MM.1S (cell line): ENCODE measurements at regions not wholly inside any gene's neighbourhood (a gene's known extent, or its start where the extent isn't known, plus 50 kb on each side); places are given as distances from the start of the nearest gene placed in this dataset.

Experiments
- DNase-seq: peaks from one replicate; pipeline ENCODE4 v3.0.0-alpha.2; 2015
- H2AFZ ChIP-seq: fragments of 300-600 bp; sonication (generic); 2 replicates; pipeline ENCODE4 v1.6.0; 2016; ENCODE audit warnings: antibody characterized with exemption, low read length
- H3F3A ChIP-seq: fragments of 300-600 bp; sonication (generic); 2 replicates; pipeline ENCODE4 v1.6.1; 2016; ENCODE audit warnings: mild to moderate bottlenecking, antibody characterized with exemption, low read length, moderate library complexity, mixed read lengths; ENCODE audit not compliant: insufficient read depth
- H3K27ac ChIP-seq: fragments of 300-600 bp; sonication (generic); 2 replicates; pipeline ENCODE4 v1.5.1; 2016; ENCODE audit warnings: mild to moderate bottlenecking, low read length
- H3K27me3 ChIP-seq: fragments of 300-600 bp; sonication (generic); replicated peaks from 2 replicates; pipeline ENCODE4 v1.6.0; 2016; ENCODE audit warnings: low read length; ENCODE audit not compliant: insufficient read depth
- H3K36me3 ChIP-seq: fragments of 300-600 bp; sonication (generic); replicated peaks from 2 replicates; pipeline ENCODE4 v1.6.1; 2016; ENCODE audit warnings: mild to moderate bottlenecking, low read length, mixed read lengths; ENCODE audit not compliant: insufficient read depth
- H3K4me1 ChIP-seq: fragments of 300-600 bp; sonication (generic); 2 replicates; pipeline ENCODE4 v1.6.1; 2016; ENCODE audit warnings: low read length, mixed read lengths
- H3K4me2 ChIP-seq: fragments of 300-600 bp; sonication (generic); 2 replicates; pipeline ENCODE4 v1.6.0; 2016; ENCODE audit warnings: low read depth, low read length
- H3K4me3 ChIP-seq: fragments of 300-600 bp; sonication (generic); 2 replicates; pipeline ENCODE4 v1.5.1; 2016; ENCODE audit warnings: low read length, mixed read lengths
- H3K79me2 ChIP-seq: fragments of 300-600 bp; sonication (generic); 2 replicates; pipeline ENCODE4 v1.6.1; 2016; ENCODE audit warnings: mixed run types, low read length, mixed read lengths
- H3K9ac ChIP-seq: fragments of 300-600 bp; sonication (generic); 2 replicates; pipeline ENCODE4 v1.6.1; 2016; ENCODE audit warnings: low read length, mixed read lengths
- H3K9me2 ChIP-seq: fragments of 300-600 bp; sonication (generic); replicated peaks from 2 replicates; pipeline ENCODE4 v1.6.1; 2016; ENCODE audit warnings: mild to moderate bottlenecking, low read length, mixed read lengths; ENCODE audit not compliant: insufficient read depth
- H3K9me3 ChIP-seq: fragments of 300-600 bp; sonication (generic); replicated peaks from 2 replicates; pipeline ENCODE4 v1.6.1; 2016; ENCODE audit warnings: mild to moderate bottlenecking, low read length, mixed read lengths; ENCODE audit not compliant: insufficient read depth
- H4K20me1 ChIP-seq: fragments of 300-600 bp; sonication (generic); 2 replicates; pipeline ENCODE4 v1.6.1; 2016; ENCODE audit warnings: mild to moderate bottlenecking, low read length, moderate library complexity, mixed read lengths; ENCODE audit not compliant: insufficient read depth
- CTCF ChIP-seq: fragments of 300-600 bp; sonication (generic); IDR thresholded peaks from 2 replicates; pipeline ENCODE4 v1.5.1; 2016; ENCODE audit warnings: antibody characterized with exemption, low read length, mixed read lengths
- EZH2 ChIP-seq: fragments of 300-600 bp; sonication (generic); optimal IDR thresholded peaks from 2 replicates; pipeline ENCODE3; 2017; ENCODE audit warnings: low read depth, mild to moderate bottlenecking, antibody characterized with exemption, low read length, mixed read lengths
- EZH2phosphoT487 ChIP-seq: fragments of 300-600 bp; sonication (generic); IDR thresholded peaks from 2 replicates; pipeline ENCODE4 v1.6.1; 2018; ENCODE audit warnings: antibody characterized with exemption, low read length

DNA sequence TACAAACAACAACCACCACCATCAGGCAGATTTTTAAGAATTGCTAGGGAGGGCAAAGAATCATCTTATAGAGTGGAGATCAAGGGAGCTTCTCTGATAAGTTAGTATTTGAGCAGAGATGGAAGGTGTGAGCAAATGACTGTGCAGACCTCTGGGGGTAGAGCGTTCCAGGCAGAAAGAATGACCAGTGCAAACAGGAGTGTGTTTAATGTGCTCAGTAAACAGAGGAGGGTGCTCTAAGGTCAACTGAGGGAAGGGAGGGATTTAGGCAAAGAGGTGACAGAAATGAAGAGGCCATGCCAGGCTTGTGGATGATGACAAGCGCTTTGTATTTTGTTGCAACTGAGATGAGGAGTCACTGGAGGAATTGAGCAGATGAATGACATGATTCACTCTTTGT, 172.5 kb upstream of the GJB5 start:
- Histone ChIP-seq H4K20me1 (no peaks in the 10 kb centered on the region), H3K9me3 (no peaks in the 10 kb centered on the region), H3K9ac (no peak overlapping the region), H2AFZ (no peak overlapping the region), H3K4me2 (no peak overlapping the region), H3K9me2 (no peaks in the 10 kb centered on the region), H3K27me3 (peaks cover 40% of the 10 kb centered on the region), H3K36me3 (no peaks in the 10 kb centered on the region), H3F3A (no peaks in the 10 kb centered on the region), H3K27ac (no peak overlapping the region), H3K79me2 (no peaks in the 10 kb centered on the region), H3K4me1 (no peaks in the 10 kb centered on the region), H3K4me3 (no peak overlapping the region)
- DNase-seq = no peak
- no peak for TF ChIP-seq EZH2phosphoT487

- Histone ChIP-seq H3K9me2 (no peaks in the 10 kb centered on the region), H3K9ac (no peak overlapping the region), H4K20me1 (no peaks in the 10 kb centered on the region), H3K4me1 (no peaks in the 10 kb centered on the region), H3K36me3 (no peaks in the 10 kb centered on the region), H3K27me3 (peaks cover 34% of the 10 kb centered on the region), H3F3A (no peaks in the 10 kb centered on the region), H3K4me2 (no peak overlapping the region), H3K9me3 (no peaks in the 10 kb centered on the region), H3K27ac (no peak overlapping the region), H2AFZ (no peak overlapping the region), H3K79me2 (no peaks in the 10 kb centered on the region), H3K4me3 (no peak overlapping the region)
- DNase-seq = no peak
- TF ChIP-seq EZH2 (no peak), EZH2phosphoT487 (no peak), CTCF (no peak)
Observed at GRCh38 chr1:34587761-34588160, 167.1 kb upstream of the GJB5 start.

- Histone ChIP-seq H3K9me2 (no peaks in the 10 kb centered on the region), H3F3A (no peaks in the 10 kb centered on the region), H3K4me3 (no peak overlapping the region), H3K4me1 (no peaks in the 10 kb centered on the region), H3K9ac (no peak overlapping the region), H3K79me2 (no peaks in the 10 kb centered on the region), H3K4me2 (no peak overlapping the region), H3K36me3 (no peaks in the 10 kb centered on the region), H3K27me3 (peaks cover 28% of the 10 kb centered on the region), H2AFZ (no peak overlapping the region), H4K20me1 (no peaks in the 10 kb centered on the region), H3K27ac (no peak overlapping the region), H3K9me3 (no peaks in the 10 kb centered on the region)
- TF ChIP-seq EZH2 (no peak), EZH2phosphoT487 (no peak), CTCF (no peak)
- DNase-seq = no peak
Observed at GRCh38 chr1:34590211-34590623, 164.6 kb upstream of the GJB5 start.

DNA sequence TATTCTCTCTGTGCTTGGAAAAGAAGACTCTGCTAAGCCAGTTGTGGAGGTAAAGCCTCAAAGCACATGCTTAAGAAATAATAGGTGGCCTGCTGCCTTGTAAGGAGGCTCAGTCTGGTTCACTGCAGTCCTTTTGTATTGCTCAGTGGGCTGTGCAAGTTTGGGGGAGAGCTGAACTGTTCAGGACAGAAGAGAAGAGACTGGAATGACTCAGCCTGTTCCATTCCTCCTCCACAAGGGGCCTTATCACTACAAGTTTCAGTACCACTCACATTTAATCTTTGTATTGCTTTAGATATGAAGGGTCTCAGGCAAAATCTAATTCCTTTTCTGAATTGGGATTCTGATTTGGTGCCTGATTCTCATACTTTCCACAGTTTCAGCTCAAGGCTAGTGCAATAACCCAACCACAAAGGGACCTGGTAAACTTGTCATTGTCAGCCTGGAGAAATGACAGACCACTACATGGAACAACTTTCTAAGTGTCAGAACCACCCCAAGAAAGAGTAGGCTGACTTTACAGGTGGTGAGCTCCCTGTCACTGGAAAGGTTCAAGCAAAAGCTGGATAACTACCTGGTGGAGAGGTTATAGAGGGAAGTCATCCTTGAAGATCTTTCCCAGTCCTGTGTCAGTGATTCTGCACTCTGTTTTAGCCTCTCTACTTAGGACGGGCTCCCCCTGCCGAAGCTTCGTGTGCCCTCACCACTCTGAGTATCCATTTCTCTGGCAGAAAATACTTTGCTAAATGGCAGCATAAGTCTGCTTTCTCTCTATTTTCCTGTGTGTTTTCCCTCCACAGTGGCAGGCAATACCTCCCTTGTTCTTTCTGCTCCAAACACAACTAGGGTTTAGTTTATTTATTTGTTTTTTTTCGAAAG, 162.9 kb upstream of the GJB5 start:
- Histone ChIP-seq H3K27me3 (peaks cover 31% of the 10 kb centered on the region), H2AFZ (no peak overlapping the region), H3F3A (no peaks in the 10 kb centered on the region), H3K4me3 (no peak overlapping the region), H3K9me3 (no peaks in the 10 kb centered on the region), H3K4me2 (no peak overlapping the region), H3K79me2 (no peaks in the 10 kb centered on the region), H3K4me1 (no peaks in the 10 kb centered on the region), H3K9me2 (no peaks in the 10 kb centered on the region), H3K9ac (no peak overlapping the region), H4K20me1 (no peaks in the 10 kb centered on the region), H3K36me3 (no peaks in the 10 kb centered on the region), H3K27ac (no peak overlapping the region)
- TF ChIP-seq CTCF = 0 out of 2 replicates have a peak, but pooled peaks have one; percentile 11
- no peak for TF ChIP-seq EZH2
- no peak for DNase-seq
